SK-N-SH treated with all-trans-retinoic acid at 6 μM for 48 hours (cell line): ENCODE measurements at regions not wholly inside any gene's neighbourhood (a gene's known extent, or its start where the extent isn't known, plus 50 kb on each side); places are given as distances from the start of the nearest gene placed in this dataset.

Source experiments
- ARNTL ChIP-seq: fragments of 450-650 bp; formaldehyde crosslinking; IDR thresholded peaks from 2 replicates; pipeline ENCODE4 v1.5.0; 2020; ENCODE audit warnings: low read depth, mild to moderate bottlenecking, moderate library complexity, borderline replicate concordance
- ESRRG ChIP-seq: fragments of 250-450 bp; sonication (Bioruptor Pico); IDR thresholded peaks from 2 replicates; pipeline ENCODE4 v1.6.1; 2021; ENCODE audit warnings: mild to moderate bottlenecking
- TCF4 ChIP-seq: fragments of 250-450 bp; sonication (Bioruptor Pico); IDR thresholded peaks from 2 replicates; pipeline ENCODE4 v1.8.0; 2021; ENCODE audit warnings: mild to moderate bottlenecking, moderate library complexity, borderline replicate concordance
- ZFP3 ChIP-seq: fragments of 250-450 bp; sonication (Bioruptor Pico); IDR thresholded peaks from 2 replicates; pipeline ENCODE4 v1.5.0; 2020; ENCODE audit warnings: mild to moderate bottlenecking, moderate library complexity
- TF ChIP-seq, protein P1 (sequence below): fragments of 250-450 bp; sonication (Bioruptor Pico); IDR thresholded peaks from 2 replicates; pipeline ENCODE4 v1.8.0; 2020; ENCODE audit warnings: mild to moderate bottlenecking, moderate library complexity, borderline replicate concordance

DNA sequence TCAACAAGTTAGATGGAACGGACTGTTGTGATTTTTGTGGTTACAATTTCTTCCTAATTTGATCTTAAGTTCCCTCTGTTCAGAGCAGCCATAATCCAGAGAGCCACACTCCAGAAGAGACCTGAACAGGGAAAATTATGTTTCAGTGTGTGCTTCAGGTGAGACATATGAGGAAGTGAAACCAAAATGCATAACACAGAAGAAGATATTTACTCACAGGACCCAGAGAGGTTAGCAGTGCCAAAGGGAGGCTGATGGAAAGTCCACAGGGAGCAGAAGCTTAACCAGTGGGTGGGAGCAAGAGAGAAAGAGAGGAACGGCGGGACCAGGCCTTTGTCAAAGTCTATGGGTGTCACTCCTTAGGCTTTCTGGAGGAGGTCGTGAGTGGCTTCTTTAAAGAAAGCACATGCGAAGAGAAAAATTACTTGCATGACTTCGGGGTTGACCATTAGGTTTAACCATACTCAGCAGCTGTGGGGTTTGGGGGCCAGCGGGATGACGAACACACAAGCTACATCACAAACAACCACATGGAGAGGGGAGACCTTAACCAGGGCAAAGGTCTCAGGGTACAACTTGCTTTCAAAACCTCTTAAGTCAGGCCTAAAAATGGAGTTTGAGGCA lies 141.4 kb downstream of the MED10 start:
- TF ChIP-seq ARNTL (CRISPR knock-in tag): no peak
- TF ChIP-seq, protein P1, sequence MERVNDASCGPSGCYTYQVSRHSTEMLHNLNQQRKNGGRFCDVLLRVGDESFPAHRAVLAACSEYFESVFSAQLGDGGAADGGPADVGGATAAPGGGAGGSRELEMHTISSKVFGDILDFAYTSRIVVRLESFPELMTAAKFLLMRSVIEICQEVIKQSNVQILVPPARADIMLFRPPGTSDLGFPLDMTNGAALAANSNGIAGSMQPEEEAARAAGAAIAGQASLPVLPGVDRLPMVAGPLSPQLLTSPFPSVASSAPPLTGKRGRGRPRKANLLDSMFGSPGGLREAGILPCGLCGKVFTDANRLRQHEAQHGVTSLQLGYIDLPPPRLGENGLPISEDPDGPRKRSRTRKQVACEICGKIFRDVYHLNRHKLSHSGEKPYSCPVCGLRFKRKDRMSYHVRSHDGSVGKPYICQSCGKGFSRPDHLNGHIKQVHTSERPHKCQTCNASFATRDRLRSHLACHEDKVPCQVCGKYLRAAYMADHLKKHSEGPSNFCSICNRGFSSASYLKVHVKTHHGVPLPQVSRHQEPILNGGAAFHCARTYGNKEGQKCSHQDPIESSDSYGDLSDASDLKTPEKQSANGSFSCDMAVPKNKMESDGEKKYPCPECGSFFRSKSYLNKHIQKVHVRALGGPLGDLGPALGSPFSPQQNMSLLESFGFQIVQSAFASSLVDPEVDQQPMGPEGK (CRISPR knock-in tag): no peak
- no peak for TF ChIP-seq ZFP3 (CRISPR knock-in tag)
- TF ChIP-seq ESRRG (CRISPR knock-in tag): no peak
- no peak for TF ChIP-seq TCF4 (CRISPR knock-in tag)
